ENCODE measurements at regions not wholly inside any gene's neighbourhood (a gene's known extent, or its start where the extent isn't known, plus 50 kb on each side); places are given as distances from the start of the nearest gene placed in this dataset.
"Not testable (repeated sequence)": the region's sequence is repeated elsewhere in the genome, so short reads cannot be mapped to it uniquely, and the experiment has no call there.

DNA sequence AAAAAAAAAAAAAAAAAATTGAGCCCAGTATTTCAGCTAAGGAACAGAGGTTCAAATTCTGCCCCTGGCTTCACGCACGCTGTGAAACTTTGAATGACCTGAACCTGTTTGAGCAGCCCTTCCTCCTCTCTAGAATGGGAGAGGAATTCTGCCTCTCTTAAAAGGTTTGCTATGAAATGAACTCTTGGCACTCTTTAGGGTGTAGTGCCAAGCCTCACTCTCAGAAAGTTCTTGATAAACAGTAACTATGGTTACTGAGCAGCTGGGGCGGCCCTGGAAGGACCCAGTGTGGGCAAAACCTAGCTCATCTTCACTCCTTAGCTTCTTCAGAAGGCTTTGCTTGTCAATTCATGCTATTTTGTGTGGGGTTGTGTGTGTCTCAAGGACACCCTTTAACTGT, 73.7 kb downstream of the GEMIN8 start:
- no peak for ATAC-seq (replicated peaks)
- H3K9me3 Mint-ChIP-seq: peaks cover 0 to 14% of the 10 kb centered on the region in 2 donors

DNA sequence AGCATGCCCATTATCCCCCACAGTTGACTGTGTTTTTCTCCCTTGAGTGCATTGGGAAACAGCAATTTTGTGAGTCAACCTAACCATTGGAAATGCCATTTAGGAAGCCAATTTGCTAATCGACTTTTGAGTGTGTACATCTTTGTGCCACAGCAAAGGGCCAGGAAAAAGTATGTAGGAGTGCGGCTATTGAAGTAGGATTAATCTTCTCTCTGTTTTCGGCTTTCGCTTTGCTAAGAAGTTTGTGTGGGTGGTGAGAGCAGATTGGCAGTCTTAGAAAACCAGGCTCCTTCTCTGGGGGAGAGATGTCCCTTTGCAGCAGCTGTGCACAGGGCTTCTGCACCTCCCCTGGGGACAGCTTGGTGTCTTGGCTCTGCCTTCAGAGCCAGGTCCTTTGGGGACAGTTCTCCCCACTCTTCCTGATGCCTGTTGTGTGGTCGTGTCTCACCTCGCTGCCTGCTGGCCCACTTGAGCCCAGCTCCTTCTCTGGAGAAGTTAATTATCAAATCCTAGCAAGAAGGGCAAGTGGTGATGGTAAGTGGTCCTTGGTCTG, 74.5 kb downstream of the GEMIN8 start:
- Mint-ChIP-seq H3K4me3 (no peak overlapping the region), H3K36me3 (peaks cover 0 to 5% of the 10 kb centered on the region in 2 donors), H3K4me1 (peaks cover 0 to 13% of the 10 kb centered on the region in 2 donors), H3K27me3 (peaks cover 5 to 38% of the 10 kb centered on the region in 2 donors), H3K9me3 (peaks cover 0 to 14% of the 10 kb centered on the region in 2 donors), H3K27ac (no peak overlapping the region)
- DNase-seq (no peak), ATAC-seq (replicated peaks) (no peak)

More for the DNA sequence above, 73.7 kb downstream of the GEMIN8 start:
- H3K4me1 Mint-ChIP-seq: peaks cover 0 to 13% of the 10 kb centered on the region in 2 donors
- DNase-seq: no peak
- H3K27me3 Mint-ChIP-seq: peaks cover 5 to 41% of the 10 kb centered on the region in 2 donors
- no peak overlapping the region for H3K27ac Mint-ChIP-seq
- peaks cover 0 to 5% of the 10 kb centered on the region in 2 donors for H3K36me3 Mint-ChIP-seq
- no peak overlapping the region for H3K4me3 Mint-ChIP-seq

DNA sequence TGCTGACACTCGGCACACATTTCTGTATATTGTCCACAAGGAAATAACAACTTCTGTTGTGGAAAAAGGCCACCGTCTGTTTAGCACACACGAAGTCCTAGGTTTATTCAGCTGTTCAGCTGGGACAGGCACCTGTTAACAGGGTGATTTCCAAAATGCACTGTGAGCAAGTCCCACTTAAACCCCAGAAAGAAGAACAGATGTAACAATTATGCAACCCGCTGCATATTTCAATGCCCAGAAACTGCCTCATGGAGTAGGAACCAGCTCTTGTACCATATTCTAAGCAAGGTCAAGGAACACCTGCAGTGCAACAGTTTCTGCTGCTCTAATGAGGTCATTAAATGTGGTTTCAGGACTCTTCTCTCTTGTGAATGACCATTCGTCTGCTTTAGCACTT, 77.1 kb downstream of the GEMIN8 start:
- Mint-ChIP-seq H3K4me1 (peaks cover 0 to 2% of the 10 kb centered on the region in 2 donors), H3K9me3 (peaks cover 0 to 9% of the 10 kb centered on the region in 2 donors), H3K36me3 (peaks cover 0 to under 1% of the 10 kb centered on the region in 2 donors), H3K4me3 (no peak overlapping the region), H3K27me3 (peaks cover 5 to 25% of the 10 kb centered on the region in 2 donors), H3K27ac (no peak overlapping the region)
- ATAC-seq (replicated peaks): no peak
- no peak for DNase-seq

- not testable (repeated sequence) for H3K36me3 Mint-ChIP-seq; ATAC-seq (replicated peaks); H3K4me1 Mint-ChIP-seq; H3K4me3 Mint-ChIP-seq; DNase-seq; H3K27ac Mint-ChIP-seq; H3K9me3 Mint-ChIP-seq
- H3K27me3 Mint-ChIP-seq: peaks cover 3 to 22% of the 10 kb centered on the region in 2 donors
These were observed 83.5 kb downstream of the GEMIN8 start for GRCh38 chrX:13946223-13946622.

- peaks cover 0 to 24% of the 10 kb centered on the region in 2 donors for H3K27me3 Mint-ChIP-seq
- H3K4me1 Mint-ChIP-seq; H3K36me3 Mint-ChIP-seq; H3K27ac Mint-ChIP-seq; DNase-seq; H3K9me3 Mint-ChIP-seq; ATAC-seq (replicated peaks); H3K4me3 Mint-ChIP-seq: not testable (repeated sequence)
These were observed 83.9 kb downstream of the GEMIN8 start for GRCh38 chrX:13945787-13946186.

- Mint-ChIP-seq H3K4me1 (peaks cover 3 to 7% of the 10 kb centered on the region in 2 donors), H3K9me3 (no peaks in the 10 kb centered on the region), H3K4me3 (no peak overlapping the region), H3K27me3 (peaks cover 0 to 36% of the 10 kb centered on the region in 2 donors), H3K36me3 (no peaks in the 10 kb centered on the region), H3K27ac (no peak overlapping the region)
- DNase-seq (no peak), ATAC-seq (replicated peaks) (no peak)
These were observed 89.0 kb downstream of the GEMIN8 start for GRCh38 chrX:13940671-13941070.

- DNase-seq (no peak), ATAC-seq (replicated peaks) (no peak)
- Mint-ChIP-seq H3K9me3 (no peaks in the 10 kb centered on the region), H3K36me3 (no peaks in the 10 kb centered on the region), H3K27ac (no peak overlapping the region), H3K27me3 (peaks cover 0 to 36% of the 10 kb centered on the region in 2 donors), H3K4me1 (peaks cover 3 to 7% of the 10 kb centered on the region in 2 donors), H3K4me3 (no peak overlapping the region)
These were observed 89.7 kb downstream of the GEMIN8 start for GRCh38 chrX:13939741-13940597.

GRCh38 chrX:13938829-13939530, 90.7 kb downstream of the GEMIN8 start:
- Mint-ChIP-seq H3K4me1 (peaks cover 3 to 7% of the 10 kb centered on the region in 2 donors), H3K4me3 (peak overlapping the region; percentile 61 to 76), H3K9me3 (no peaks in the 10 kb centered on the region), H3K27me3 (peaks cover 0 to 40% of the 10 kb centered on the region in 2 donors), H3K36me3 (no peaks in the 10 kb centered on the region), H3K27ac (peak overlapping the region; percentile 51)
- ATAC-seq (replicated peaks): no peak
- DNase-seq: no peak

DNA sequence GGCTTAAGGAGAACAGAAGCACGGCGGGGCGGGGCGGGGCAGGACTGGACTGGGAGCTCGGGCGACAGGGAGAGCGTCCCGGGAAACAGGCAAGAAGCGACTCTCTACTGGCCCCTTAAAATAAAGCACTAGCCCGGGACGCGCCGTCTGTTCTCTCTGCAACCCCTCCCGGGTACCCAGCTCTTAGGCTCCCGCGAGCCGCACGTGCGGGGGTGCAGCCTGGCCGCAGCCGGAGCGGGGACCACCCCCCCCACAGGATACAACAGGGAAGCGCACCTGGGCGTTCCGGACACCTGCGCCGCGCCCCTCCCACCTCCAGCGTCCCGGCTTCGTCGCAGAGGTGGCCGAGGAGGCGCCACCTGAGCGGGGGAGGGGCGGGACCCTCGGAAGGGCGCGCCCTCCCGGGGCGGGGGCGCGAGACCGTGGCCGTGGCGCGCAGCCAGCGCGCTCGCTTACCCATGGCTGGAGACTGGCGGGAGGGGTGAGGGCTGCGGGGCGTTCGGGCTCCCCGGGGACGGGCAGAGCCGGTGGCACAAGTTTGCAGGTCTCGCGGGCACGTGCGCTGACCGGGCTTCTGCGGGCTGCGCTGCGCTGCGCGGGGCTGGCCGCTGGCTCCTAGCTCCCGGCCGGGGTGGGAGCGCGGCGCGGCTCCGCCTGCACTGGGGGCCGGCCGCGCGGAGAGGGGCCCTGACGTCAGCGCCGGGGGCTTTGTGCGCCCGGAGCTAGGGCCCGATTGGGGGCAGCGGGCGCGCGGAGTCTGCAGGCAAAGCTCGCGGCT, 91.5 kb downstream of the GEMIN8 start:
- H3K4me3 Mint-ChIP-seq: peak overlapping the region; percentile 68 to 82
- no peaks in the 10 kb centered on the region for H3K36me3 Mint-ChIP-seq
- H3K4me1 Mint-ChIP-seq: peaks cover 3 to 7% of the 10 kb centered on the region in 2 donors
- peak overlapping the region; percentile 90 for H3K27ac Mint-ChIP-seq
- DNase-seq (no peak), ATAC-seq (replicated peaks) (peak; percentile 41 to 57)
- no peaks in the 10 kb centered on the region for H3K9me3 Mint-ChIP-seq
- H3K27me3 Mint-ChIP-seq: peaks cover 0 to 39% of the 10 kb centered on the region in 2 donors

GRCh38 chrX:13937370-13938050, 92.2 kb downstream of the GEMIN8 start:
- Mint-ChIP-seq H3K27ac (peak overlapping the region; percentile 90), H3K36me3 (no peaks in the 10 kb centered on the region), H3K27me3 (peaks cover 0 to 41% of the 10 kb centered on the region in 2 donors), H3K4me1 (peaks cover 3 to 7% of the 10 kb centered on the region in 2 donors), H3K4me3 (peak overlapping the region; percentile 68 to 82), H3K9me3 (no peaks in the 10 kb centered on the region)
- ATAC-seq (replicated peaks): peak; percentile 10 to 41
- no peak for DNase-seq

- Mint-ChIP-seq H3K9me3 (peaks cover 0 to 2% of the 10 kb centered on the region in 2 donors), H3K4me1 (peaks cover 3 to 7% of the 10 kb centered on the region in 2 donors), H3K27me3 (peaks cover 0 to 43% of the 10 kb centered on the region in 2 donors), H3K36me3 (no peaks in the 10 kb centered on the region), H3K4me3 (no peak overlapping the region), H3K27ac (no peak overlapping the region)
- DNase-seq (no peak), ATAC-seq (replicated peaks) (no peak)
These were observed 93.0 kb downstream of the GEMIN8 start for GRCh38 chrX:13936521-13937225.

- Mint-ChIP-seq H3K4me3 (no peak overlapping the region), H3K36me3 (no peaks in the 10 kb centered on the region), H3K27me3 (peaks cover 0 to 33% of the 10 kb centered on the region in 2 donors), H3K27ac (no peak overlapping the region), H3K9me3 (peaks cover 0 to 4% of the 10 kb centered on the region in 2 donors), H3K4me1 (peaks cover 3 to 4% of the 10 kb centered on the region in 2 donors)
- ATAC-seq (replicated peaks): no peak
- DNase-seq: no peak
These were observed 95.0 kb downstream of the GEMIN8 start for GRCh38 chrX:13934731-13935130.

- no peak for DNase-seq
- no peak overlapping the region for H3K4me3 Mint-ChIP-seq
- peaks cover 0 to 4% of the 10 kb centered on the region in 2 donors for H3K9me3 Mint-ChIP-seq
- H3K4me1 Mint-ChIP-seq: peaks cover 0 to 3% of the 10 kb centered on the region in 2 donors
- no peak overlapping the region for H3K27ac Mint-ChIP-seq
- no peak for ATAC-seq (replicated peaks)
- H3K27me3 Mint-ChIP-seq: peaks cover 0 to 28% of the 10 kb centered on the region in 2 donors
- H3K36me3 Mint-ChIP-seq: no peaks in the 10 kb centered on the region
These were observed 95.8 kb downstream of the GEMIN8 start for GRCh38 chrX:13933851-13934250.
